Gastroesophageal sphincter (tissue), 3 donors: ENCODE measurements at regions not wholly inside any gene's neighbourhood (a gene's known extent, or its start where the extent isn't known, plus 50 kb on each side); places are given as distances from the start of the nearest gene placed in this dataset.

Source experiments
- CTCF ChIP-seq, 4 experiments: fragments of 200-600 bp in 2 of 4; fragments of 450-650 bp in 2 of 4; sonication (generic) in 1 of 4; IDR thresholded peaks; one replicate each; pipeline ENCODE4 v1.5.1; 2017 to 2019; ENCODE audit warnings: antibody characterized with exemption in 4 of 4, mild to moderate bottlenecking in 2 of 4, moderate library complexity in 2 of 4
- EP300 ChIP-seq: sonication (generic); formaldehyde crosslinking; IDR thresholded peaks from one replicate; pipeline ENCODE4 v1.6.1; 2017; ENCODE audit warnings: antibody characterized with exemption, mild to moderate bottlenecking
- POLR2A ChIP-seq, 2 donors: fragments of 450-650 bp; IDR thresholded peaks; one replicate each; pipeline ENCODE4 v1.6.1; 2017; ENCODE audit warnings: antibody characterized with exemption in 2 of 2, mild to moderate bottlenecking in 2 of 2, moderate library complexity in 1 of 2
- POLR2AphosphoS5 ChIP-seq: sonication (generic); formaldehyde crosslinking; IDR thresholded peaks from one replicate; pipeline ENCODE4 v1.6.1; 2017; ENCODE audit warnings: antibody characterized with exemption

GRCh38 chr4:25559508-25559907, 96.1 kb upstream of the SLC34A2 start:
- TF ChIP-seq CTCF (IDR thresholded peaks at IDR 0.05) (no peak), POLR2A (IDR thresholded peaks at IDR 0.05) (no peak), POLR2AphosphoS5 (no peak), EP300 (no peak)
